ENCODE measurements at regions not wholly inside any gene's neighbourhood (a gene's known extent, or its start where the extent isn't known, plus 50 kb on each side); places are given as distances from the start of the nearest gene placed in this dataset.

DNA sequence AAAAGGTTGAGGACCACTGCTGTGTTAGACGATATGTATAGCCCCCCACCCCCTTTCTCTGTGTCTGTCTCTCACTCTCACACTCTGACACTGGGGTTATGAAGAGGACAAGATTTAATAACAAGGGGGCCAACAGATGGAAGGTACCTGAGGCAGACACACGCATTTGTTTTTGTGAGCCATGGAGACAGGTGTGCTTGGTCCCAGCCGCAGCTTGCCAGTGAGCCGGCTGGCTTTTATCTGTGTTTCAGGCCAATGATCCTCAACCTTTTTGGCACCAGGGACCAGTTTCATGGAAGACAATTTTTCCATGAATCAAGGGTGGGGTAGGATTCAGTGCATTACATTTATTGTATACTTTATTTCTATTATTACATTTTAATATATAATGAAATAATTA is 394.9 kb upstream of the RGMA start:
- no peak overlapping the region for H3K4me3 ChIP-seq (ENCODE audit: low read depth, low read length)
- DNase-seq (ENCODE audit: low read depth) = no peak
- TF ChIP-seq, protein P1, sequence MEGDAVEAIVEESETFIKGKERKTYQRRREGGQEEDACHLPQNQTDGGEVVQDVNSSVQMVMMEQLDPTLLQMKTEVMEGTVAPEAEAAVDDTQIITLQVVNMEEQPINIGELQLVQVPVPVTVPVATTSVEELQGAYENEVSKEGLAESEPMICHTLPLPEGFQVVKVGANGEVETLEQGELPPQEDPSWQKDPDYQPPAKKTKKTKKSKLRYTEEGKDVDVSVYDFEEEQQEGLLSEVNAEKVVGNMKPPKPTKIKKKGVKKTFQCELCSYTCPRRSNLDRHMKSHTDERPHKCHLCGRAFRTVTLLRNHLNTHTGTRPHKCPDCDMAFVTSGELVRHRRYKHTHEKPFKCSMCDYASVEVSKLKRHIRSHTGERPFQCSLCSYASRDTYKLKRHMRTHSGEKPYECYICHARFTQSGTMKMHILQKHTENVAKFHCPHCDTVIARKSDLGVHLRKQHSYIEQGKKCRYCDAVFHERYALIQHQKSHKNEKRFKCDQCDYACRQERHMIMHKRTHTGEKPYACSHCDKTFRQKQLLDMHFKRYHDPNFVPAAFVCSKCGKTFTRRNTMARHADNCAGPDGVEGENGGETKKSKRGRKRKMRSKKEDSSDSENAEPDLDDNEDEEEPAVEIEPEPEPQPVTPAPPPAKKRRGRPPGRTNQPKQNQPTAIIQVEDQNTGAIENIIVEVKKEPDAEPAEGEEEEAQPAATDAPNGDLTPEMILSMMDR (conservative IDR thresholded peaks at IDR 0.05; ENCODE audit: low read depth, low read length) = no peak

DNA sequence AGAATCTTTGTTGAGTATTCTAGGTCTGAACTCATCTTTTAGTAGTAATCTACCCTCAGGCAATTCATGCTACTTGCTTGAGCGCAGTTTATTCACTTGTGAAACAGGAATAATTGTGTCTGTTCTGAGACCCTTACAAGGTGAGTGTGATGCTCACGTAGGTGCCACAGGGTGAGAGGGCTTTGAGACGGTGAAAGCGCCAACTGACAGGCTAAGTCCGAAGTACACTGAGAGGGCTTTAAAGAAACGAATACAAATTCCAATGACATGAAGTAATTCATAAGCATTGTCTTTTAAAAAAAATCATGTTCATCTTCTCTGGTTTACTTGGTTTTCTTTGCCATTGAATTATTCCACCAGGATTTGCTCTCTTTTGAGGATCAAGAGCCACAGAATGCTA is 393.7 kb upstream of the RGMA start:
- no peak for DNase-seq (ENCODE audit: low read depth)
- H3K4me3 ChIP-seq (ENCODE audit: low read depth, low read length) = no peak overlapping the region
- TF ChIP-seq, protein P1 (conservative IDR thresholded peaks at IDR 0.05; ENCODE audit: low read depth, low read length) = no peak

DNA sequence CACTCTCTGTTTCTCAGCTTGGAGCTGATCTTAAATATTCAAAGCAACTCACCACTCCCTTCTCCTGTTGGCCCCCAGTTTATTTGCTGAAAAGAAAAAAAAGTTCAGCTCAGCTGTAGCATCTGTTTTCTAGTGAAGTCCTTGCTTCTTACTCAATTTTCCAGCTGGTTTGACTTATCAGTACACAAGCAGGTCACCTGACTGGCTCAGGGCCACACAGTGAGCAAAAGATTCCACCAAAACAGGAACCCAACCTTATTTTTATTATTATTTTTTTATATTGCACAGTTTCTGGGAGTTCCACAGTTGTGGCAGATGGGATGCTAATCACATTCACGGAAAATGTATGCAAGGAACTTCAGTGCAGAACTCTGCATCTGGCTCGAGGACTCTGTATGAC is 390.7 kb upstream of the RGMA start:
- no peak overlapping the region for H3K4me3 ChIP-seq (ENCODE audit: low read depth, low read length)
- TF ChIP-seq, protein P1 (conservative IDR thresholded peaks at IDR 0.05; ENCODE audit: low read depth, low read length) = no peak
- DNase-seq (ENCODE audit: low read depth) = no peak

DNA sequence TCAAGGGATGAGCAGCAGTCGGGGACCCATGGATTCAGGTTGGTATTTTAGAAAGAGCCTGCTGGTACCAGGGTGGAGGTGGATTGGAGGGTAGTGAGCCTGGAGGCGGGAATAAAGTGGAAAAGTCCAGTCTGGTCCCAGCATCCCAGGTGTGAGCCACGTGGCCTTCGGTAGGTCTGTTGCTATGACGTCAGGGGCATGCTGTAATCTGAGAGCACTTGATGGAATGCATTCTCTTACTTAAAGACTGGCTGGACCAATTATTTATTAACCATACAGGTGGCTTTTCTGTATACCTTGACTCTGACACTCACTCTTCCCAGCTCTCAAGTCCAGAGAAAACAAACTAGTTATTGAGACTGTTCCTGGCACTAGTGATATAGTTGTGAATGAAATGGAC is 389.9 kb upstream of the RGMA start:
- TF ChIP-seq, protein P1 (conservative IDR thresholded peaks at IDR 0.05; ENCODE audit: low read depth, low read length) = no peak
- no peak for DNase-seq (ENCODE audit: low read depth)
- no peak overlapping the region for H3K4me3 ChIP-seq (ENCODE audit: low read depth, low read length)

DNA sequence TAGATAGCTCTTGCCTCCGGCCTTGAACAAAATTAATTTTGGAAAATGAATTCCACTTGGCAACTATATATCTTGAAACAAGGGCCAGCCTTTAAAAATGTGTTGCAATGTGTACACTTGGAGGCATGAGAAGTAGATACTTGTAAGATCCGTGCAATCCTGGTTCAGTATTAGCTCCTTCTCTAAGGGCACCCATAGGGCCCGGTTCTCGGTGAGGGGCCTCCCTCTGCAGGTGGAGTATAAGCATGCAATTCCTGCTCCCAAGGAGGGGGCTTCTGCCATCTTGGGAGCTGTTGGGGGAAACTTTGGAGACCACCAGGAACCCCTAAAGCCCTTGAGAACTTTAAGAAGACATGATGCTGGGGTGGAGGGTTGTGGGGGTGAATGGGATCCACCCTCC is 388.7 kb upstream of the RGMA start:
- DNase-seq (ENCODE audit: low read depth) = no peak
- H3K4me3 ChIP-seq (ENCODE audit: low read depth, low read length) = no peak overlapping the region
- TF ChIP-seq, protein P1 (conservative IDR thresholded peaks at IDR 0.05; ENCODE audit: low read depth, low read length) = no peak

DNA sequence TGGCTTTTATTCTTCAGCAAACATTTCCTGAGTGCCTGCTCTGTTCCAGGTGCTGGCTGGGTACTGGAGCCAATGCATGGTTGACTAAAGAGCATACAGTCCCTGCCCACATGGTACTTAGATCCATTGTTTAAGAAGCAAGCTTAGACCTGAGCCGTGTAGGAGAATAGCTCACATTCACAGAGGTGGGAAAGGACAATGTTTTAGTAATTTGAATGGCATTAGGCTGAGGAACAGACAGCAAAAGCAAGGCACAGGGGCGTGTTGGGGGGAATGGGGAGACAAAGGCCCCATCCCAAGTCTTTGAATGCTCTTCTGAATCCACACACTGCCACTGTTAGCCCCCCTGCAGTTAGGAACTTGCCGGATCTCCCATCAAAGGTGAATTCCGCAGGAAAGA is 388.2 kb upstream of the RGMA start:
- TF ChIP-seq, protein P1 (conservative IDR thresholded peaks at IDR 0.05; ENCODE audit: low read depth, low read length) = no peak
- H3K4me3 ChIP-seq (ENCODE audit: low read depth, low read length) = no peak overlapping the region
- no peak for DNase-seq (ENCODE audit: low read depth)

DNA sequence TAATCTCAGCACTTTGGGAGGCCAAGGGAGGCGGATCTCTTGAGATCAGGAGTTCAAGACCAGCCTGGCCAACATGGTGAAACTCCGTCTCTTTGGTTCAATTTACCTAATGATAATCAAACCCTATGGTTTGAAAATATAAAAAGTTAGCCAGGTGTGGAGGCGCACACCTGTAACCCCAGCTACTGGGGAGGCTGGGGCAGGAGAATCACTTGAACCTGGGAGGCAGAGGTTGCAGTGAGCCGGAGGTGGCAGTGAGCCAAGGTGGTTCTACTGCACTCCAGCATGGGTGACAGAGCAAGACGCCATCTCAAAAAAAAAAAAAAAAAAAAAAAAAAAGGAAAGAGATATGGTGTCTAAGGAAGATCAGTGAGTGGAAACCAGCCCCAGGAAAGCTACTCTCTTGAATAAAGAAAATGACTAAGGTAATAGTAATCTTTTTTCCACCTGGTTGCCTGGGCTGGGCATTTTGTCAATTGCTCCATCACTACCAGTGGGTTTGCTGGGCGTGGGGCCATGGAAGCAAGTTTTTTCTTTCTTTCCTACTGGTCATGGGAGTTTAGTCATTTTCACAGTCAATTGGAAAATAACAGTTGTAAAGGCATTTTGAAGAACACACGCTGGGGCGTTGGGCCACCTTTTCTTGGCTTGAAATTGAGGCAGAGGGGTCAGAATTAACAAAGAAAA is 387.6 kb upstream of the RGMA start:
- TF ChIP-seq, protein P1 (conservative IDR thresholded peaks at IDR 0.05; ENCODE audit: low read depth, low read length) = no peak
- no peak for DNase-seq (ENCODE audit: low read depth)

More for the DNA sequence above, 387.6 kb upstream of the RGMA start:
- no peak overlapping the region for H3K4me3 ChIP-seq (ENCODE audit: low read depth, low read length)

Data from choroid plexus epithelial cell (primary cell).